ENCODE measurements at regions not wholly inside any gene's neighbourhood (a gene's known extent, or its start where the extent isn't known, plus 50 kb on each side); places are given as distances from the start of the nearest gene placed in this dataset.
A peak's percentile ranks its signal among the peaks of the same experiment; 100 is the strongest.

GRCh38 chr7:26525398-26526264 lies 234.0 kb downstream of the SNX10 start:
- 68% methylated on average over 15 of the region's 16 CpGs for WGBS (ENCODE audit: insufficient coverage)
- Mint-ChIP-seq H3K4me3 (no peak overlapping the region), H3K4me1 (no peaks in the 10 kb centered on the region), H3K9me3 (ENCODE audit: insufficient read depth) (peaks cover 5% of the 10 kb centered on the region), H3K27me3 (peaks cover 32% of the 10 kb centered on the region), H3K27ac (no peak overlapping the region)
- CTCF ChIA-PET: no interaction called here
- H4K20me1 ChIP-seq (ENCODE audit: control insufficient read depth, insufficient read depth, low read length, poor library complexity, severe bottlenecking): no peaks in the 10 kb centered on the region
- intact Hi-C loops (cut with micrococcal nuclease): no loop called here
- H3K79me2 ChIP-seq (ENCODE audit: control insufficient read depth, insufficient read depth, low read length): no peaks in the 10 kb centered on the region
- no peaks in the 10 kb centered on the region for H3K27me3 ChIP-seq (replicated peaks in 1 of 4; ENCODE audit: control extremely low read depth in 1 of 4, control insufficient read depth in 3 of 4, insufficient read depth in 4 of 4, low read length in 3 of 4)
- ATAC-seq (ENCODE audit: low read depth) (no peak), DNase-seq (no peak)
- no peaks in the 10 kb centered on the region for H3K4me1 ChIP-seq (ENCODE audit: control insufficient read depth in 2 of 2, insufficient read depth in 2 of 2, low read length in 2 of 2)
- peak overlapping the region; percentile 34 for H3K4me2 ChIP-seq (replicated peaks; ENCODE audit: low read depth, low read length, poor library complexity, severe bottlenecking)
- TF ChIP-seq CTCF (IDR thresholded peaks at IDR 0.05): no peak
- no peak for TF ChIP-seq EZH2 (IDR thresholded peaks at IDR 0.05; ENCODE audit: borderline replicate concordance, insufficient read depth, low read depth, low read length, poor library complexity, severe bottlenecking)
- H3K9ac ChIP-seq (ENCODE audit: low read length): no peak overlapping the region
- H3K36me3 ChIP-seq (replicated peaks in 1 of 2; ENCODE audit: control extremely low read depth in 1 of 2, control insufficient read depth in 1 of 2, extremely low read depth in 1 of 2, insufficient read depth in 2 of 2, low read length in 1 of 2): no peaks in the 10 kb centered on the region
- no peak overlapping the region for H2AFZ ChIP-seq (ENCODE audit: insufficient read depth, low read depth, low read length, poor library complexity, severe bottlenecking)
- H3K4me3 ChIP-seq (ENCODE audit: control extremely low read depth in 1 of 5, extremely low read depth in 1 of 5, insufficient read depth in 1 of 5, low read depth in 2 of 5, low read length in 4 of 5): no peak overlapping the region
- no peak overlapping the region for H3K27ac ChIP-seq (ENCODE audit: low read length in 2 of 2)
- POLR2A ChIA-PET: no interaction called here
- H3K9me3 ChIP-seq (ENCODE audit: control extremely low read depth in 1 of 3, control insufficient read depth in 2 of 3, insufficient read depth in 1 of 3, low read length in 2 of 3): no peaks in the 10 kb centered on the region

GRCh38 chr7:26526265-26526587 lies 234.6 kb downstream of the SNX10 start:
- Histone ChIP-seq H4K20me1 (ENCODE audit: control insufficient read depth, insufficient read depth, low read length, poor library complexity, severe bottlenecking) (no peaks in the 10 kb centered on the region), H3K9me3 (ENCODE audit: control extremely low read depth in 1 of 3, control insufficient read depth in 2 of 3, insufficient read depth in 1 of 3, low read length in 2 of 3) (no peaks in the 10 kb centered on the region), H3K27me3 (replicated peaks in 1 of 4; ENCODE audit: control extremely low read depth in 1 of 4, control insufficient read depth in 3 of 4, insufficient read depth in 4 of 4, low read length in 3 of 4) (peaks cover 0 to 5% (median 2%) of the 10 kb centered on the region in 4 experiments), H3K36me3 (replicated peaks in 1 of 2; ENCODE audit: control extremely low read depth in 1 of 2, control insufficient read depth in 1 of 2, extremely low read depth in 1 of 2, insufficient read depth in 2 of 2, low read length in 1 of 2) (no peaks in the 10 kb centered on the region), H2AFZ (ENCODE audit: insufficient read depth, low read depth, low read length, poor library complexity, severe bottlenecking) (no peak overlapping the region), H3K27ac (ENCODE audit: low read length in 2 of 2) (no peak overlapping the region), H3K79me2 (ENCODE audit: control insufficient read depth, insufficient read depth, low read length) (no peaks in the 10 kb centered on the region), H3K4me3 (ENCODE audit: control extremely low read depth in 1 of 5, extremely low read depth in 1 of 5, insufficient read depth in 1 of 5, low read depth in 2 of 5, low read length in 4 of 5) (no peak overlapping the region), H3K9ac (ENCODE audit: low read length) (no peak overlapping the region), H3K4me2 (replicated peaks; ENCODE audit: low read depth, low read length, poor library complexity, severe bottlenecking) (no peak overlapping the region), H3K4me1 (ENCODE audit: control insufficient read depth in 2 of 2, insufficient read depth in 2 of 2, low read length in 2 of 2) (no peaks in the 10 kb centered on the region)
- POLR2A ChIA-PET: no interaction called here
- Mint-ChIP-seq H3K4me3 (no peak overlapping the region), H3K27ac (no peak overlapping the region), H3K27me3 (peaks cover 35% of the 10 kb centered on the region), H3K4me1 (no peaks in the 10 kb centered on the region), H3K9me3 (ENCODE audit: insufficient read depth) (peaks cover 5% of the 10 kb centered on the region)
- CTCF ChIA-PET: no interaction called here
- ATAC-seq (ENCODE audit: low read depth) (no peak), DNase-seq (no peak)
- TF ChIP-seq EZH2 (IDR thresholded peaks at IDR 0.05; ENCODE audit: borderline replicate concordance, insufficient read depth, low read depth, low read length, poor library complexity, severe bottlenecking) (no peak), CTCF (IDR thresholded peaks at IDR 0.05) (no peak)
- intact Hi-C loops (cut with micrococcal nuclease): no loop called here
- WGBS (ENCODE audit: insufficient coverage): 80% methylated on average over 3 of the region's 4 CpGs

Data from B cell (primary cell).